Common myeloid progenitor, CD34-positive (primary cell): ENCODE measurements at regions not wholly inside any gene's neighbourhood (a gene's known extent, or its start where the extent isn't known, plus 50 kb on each side); places are given as distances from the start of the nearest gene placed in this dataset.

Experiments
- CTCF ChIA-PET: fragments of 350-600 bp; sonication (Branson Sonifier 250); formaldehyde crosslinking; loops from one replicate; lab custom pipeline; 2021; ENCODE audit warnings: antibody characterized with exemption; lab: Charles Lee
- POLR2A ChIA-PET: fragments of 350-600 bp; sonication (Branson Sonifier 250); formaldehyde crosslinking; loops from one replicate; lab custom pipeline; 2021; ENCODE audit warnings: antibody characterized with exemption; lab: Charles Lee
- DNase-seq, 3 donors: peaks; one replicate each; pipeline versions ENCODE4 v3.0.0 to v3.0.0-alpha.2; 2013
- H3K27ac ChIP-seq, 2 experiments: 1 replicate in 1 of 2; 2 replicates in 1 of 2; pipeline ENCODE4 v1.7.0; 2013; ENCODE audit warnings: inconsistent platforms in 2 of 2, low read length in 2 of 2, mild to moderate bottlenecking in 2 of 2, low read depth in 1 of 2, moderate library complexity in 1 of 2; ENCODE audit not compliant: severe bottlenecking in 2 of 2, insufficient read depth in 1 of 2, poor library complexity in 1 of 2
- H3K27me3 ChIP-seq, 5 experiments: replicated peaks in 2 of 5; 1 replicate in 3 of 5; 2 replicates in 2 of 5; pipeline versions ENCODE4 v1.6.1 to v1.7.0; 2013; ENCODE audit warnings: low read length in 4 of 5, mild to moderate bottlenecking in 2 of 5, moderate library complexity in 2 of 5, inconsistent platforms in 1 of 5; ENCODE audit not compliant: insufficient read depth in 5 of 5, control insufficient read depth in 4 of 5
- H3K36me3 ChIP-seq, 4 experiments: 1 replicate in 2 of 4; 2 replicates in 2 of 4; pipeline versions ENCODE4 v1.6.1 to v1.7.0; 2013; ENCODE audit warnings: low read length in 3 of 4, control low read depth in 1 of 4, mild to moderate bottlenecking in 1 of 4; ENCODE audit not compliant: control insufficient read depth in 4 of 4, insufficient read depth in 4 of 4
- H3K4me1 ChIP-seq, 4 experiments: 1 replicate in 3 of 4; 2 replicates in 1 of 4; pipeline versions ENCODE4 v1.6.1 to v1.7.1; 2013; ENCODE audit warnings: low read length in 3 of 4, mild to moderate bottlenecking in 3 of 4, control low read depth in 1 of 4, inconsistent platforms in 1 of 4, moderate library complexity in 1 of 4; ENCODE audit not compliant: control insufficient read depth in 4 of 4, insufficient read depth in 4 of 4; ENCODE audit errors: control extremely low read depth in 1 of 4
- H3K4me3 ChIP-seq, 7 experiments: 1 replicate in 4 of 7; 2 replicates in 3 of 7; pipeline versions ENCODE4 v1.5.1 to v1.7.0; 2013; ENCODE audit warnings: mild to moderate bottlenecking in 7 of 7, low read length in 6 of 7, moderate library complexity in 6 of 7, inconsistent platforms in 2 of 7, low read depth in 2 of 7, control low read depth in 1 of 7; ENCODE audit not compliant: insufficient read depth in 4 of 7, control insufficient read depth in 1 of 7; ENCODE audit errors: extremely low read depth in 1 of 7
- H3K9me3 ChIP-seq, 5 experiments: 1 replicate in 4 of 5; 2 replicates in 1 of 5; pipeline versions ENCODE4 v1.6.1 to v1.7.1; 2013; ENCODE audit warnings: low read length in 4 of 5, mild to moderate bottlenecking in 2 of 5, inconsistent platforms in 1 of 5, low read depth in 1 of 5, moderate library complexity in 1 of 5; ENCODE audit not compliant: control insufficient read depth in 4 of 5, insufficient read depth in 2 of 5; ENCODE audit errors: control extremely low read depth in 1 of 5
- WGBS: methylation state at CpG from one replicate; pipeline ENCODE4 v1.1.5; 2013; ENCODE audit not compliant: insufficient coverage; 5-methylcytosine and 5-hydroxymethylcytosine counted together

GRCh38 chr5:33224285-33224961 lies 216.3 kb upstream of the TARS1 start:
- ChIA-PET POLR2A (no interaction called here), CTCF (interaction anchor here (0.9 kb wide), 1 partner anchor 19 kb away, joined by 4 read pairs; no protein-coding TSS in a partner anchor)
- no peak for DNase-seq
- Histone ChIP-seq H3K36me3 (no peaks in the 10 kb centered on the region), H3K27me3 (no peaks in the 10 kb centered on the region), H3K4me1 (peaks cover 8 to 22% (median 15%) of the 10 kb centered on the region in 4 experiments), H3K9me3 (peaks cover 0 to 5% (median 0%) of the 10 kb centered on the region in 5 experiments), H3K4me3 (no peak overlapping the region), H3K27ac (no peak overlapping the region)
- WGBS = 100% methylated on average over 1 of the region's 4 CpGs

- H3K9me3 ChIP-seq = peaks cover 0 to 5% (median 0%) of the 10 kb centered on the region in 5 experiments
Measured at GRCh38 chr5:33227247-33227646, 213.5 kb upstream of the TARS1 start.

GRCh38 chr5:33227746-33228145 lies 213.0 kb upstream of the TARS1 start:
- peaks cover 0 to 5% (median 0%) of the 10 kb centered on the region in 5 experiments for H3K9me3 ChIP-seq
- 100% methylated on average over 1 of the region's 2 CpGs for WGBS
- peaks cover 9 to 36% (median 11%) of the 10 kb centered on the region in 4 experiments for H3K4me1 ChIP-seq
- ChIA-PET POLR2A (no interaction called here), CTCF (no interaction called here)
- no peak overlapping the region for H3K4me3 ChIP-seq
- no peak for DNase-seq
- H3K36me3 ChIP-seq = no peaks in the 10 kb centered on the region
- H3K27ac ChIP-seq = peak overlapping the region in 1 of 2 experiments; percentile 0
- no peaks in the 10 kb centered on the region for H3K27me3 ChIP-seq

More at GRCh38 chr5:33227247-33227646, 213.5 kb upstream of the TARS1 start:
- no peaks in the 10 kb centered on the region for H3K27me3 ChIP-seq
- CTCF ChIA-PET = no interaction called here
- POLR2A ChIA-PET = no interaction called here
- H3K27ac ChIP-seq = no peak overlapping the region
- no peak overlapping the region for H3K4me3 ChIP-seq
- peaks cover 4 to 31% (median 9%) of the 10 kb centered on the region in 4 experiments for H3K4me1 ChIP-seq
- DNase-seq = no peak
- no peaks in the 10 kb centered on the region for H3K36me3 ChIP-seq

- Histone ChIP-seq H3K27me3 (no peaks in the 10 kb centered on the region), H3K27ac (peak overlapping the region in 1 of 2 experiments; percentile 0), H3K36me3 (no peaks in the 10 kb centered on the region), H3K4me1 (peaks cover 10 to 40% (median 15%) of the 10 kb centered on the region in 4 experiments), H3K4me3 (no peak overlapping the region), H3K9me3 (peaks cover 0 to 5% (median 0%) of the 10 kb centered on the region in 5 experiments)
- no peak for DNase-seq
- WGBS = 93% methylated on average over 2 of the region's 3 CpGs
- ChIA-PET POLR2A (interaction anchor here (0.6 kb wide), 1 partner anchor 42 kb away, joined by 4 read pairs; no protein-coding TSS in a partner anchor), CTCF (interaction anchor here (1.2 kb wide), 1 partner anchor 13 kb away, joined by 3 read pairs; no protein-coding TSS in a partner anchor)
Measured at GRCh38 chr5:33228149-33228548, 212.6 kb upstream of the TARS1 start.

- ChIA-PET CTCF (interaction anchor here (0.7 to 1.2 kb wide), 2 partner anchors 14 to 17 kb away, joined by 3 read pairs; no protein-coding TSS in a partner anchor), POLR2A (no interaction called here)
- peak overlapping the region; percentile 50 to 85 for H3K27ac ChIP-seq
- WGBS = 9% methylated on average over 7 of the region's 9 CpGs
- peaks cover 15 to 46% (median 17%) of the 10 kb centered on the region in 4 experiments for H3K4me1 ChIP-seq
- no peaks in the 10 kb centered on the region for H3K36me3 ChIP-seq
- H3K4me3 ChIP-seq = peak overlapping the region in 6 of 7 experiments; percentile 8 to 48 (median 24)
- DNase-seq = peak in 2 of 3 donors; percentile 33 to 51
- H3K27me3 ChIP-seq = no peaks in the 10 kb centered on the region
- H3K9me3 ChIP-seq = peaks cover 0 to 5% (median 0%) of the 10 kb centered on the region in 5 experiments
Measured at GRCh38 chr5:33229216-33229615, 211.5 kb upstream of the TARS1 start.

GRCh38 chr5:33230467-33231078 lies 210.2 kb upstream of the TARS1 start:
- ChIA-PET POLR2A (no interaction called here), CTCF (no interaction called here)
- H3K27ac ChIP-seq = peak overlapping the region in 1 of 2 experiments; percentile 85
- H3K4me3 ChIP-seq = peak overlapping the region in 5 of 7 experiments; percentile 28 to 62 (median 42)
- H3K9me3 ChIP-seq = peaks cover 0 to 5% (median 0%) of the 10 kb centered on the region in 5 experiments
- H3K36me3 ChIP-seq = no peaks in the 10 kb centered on the region
- DNase-seq = no peak
- 4% methylated on average over 10 of the region's 13 CpGs for WGBS
- no peaks in the 10 kb centered on the region for H3K27me3 ChIP-seq
- peaks cover 20 to 56% (median 22%) of the 10 kb centered on the region in 4 experiments for H3K4me1 ChIP-seq
